ENCODE measurements at regions not wholly inside any gene's neighbourhood (a gene's known extent, or its start where the extent isn't known, plus 50 kb on each side); places are given as distances from the start of the nearest gene placed in this dataset.

GRCh38 chr14:87309557-87309956 lies 683.4 kb downstream of the GALC start:
- TF ChIP-seq, protein P1, sequence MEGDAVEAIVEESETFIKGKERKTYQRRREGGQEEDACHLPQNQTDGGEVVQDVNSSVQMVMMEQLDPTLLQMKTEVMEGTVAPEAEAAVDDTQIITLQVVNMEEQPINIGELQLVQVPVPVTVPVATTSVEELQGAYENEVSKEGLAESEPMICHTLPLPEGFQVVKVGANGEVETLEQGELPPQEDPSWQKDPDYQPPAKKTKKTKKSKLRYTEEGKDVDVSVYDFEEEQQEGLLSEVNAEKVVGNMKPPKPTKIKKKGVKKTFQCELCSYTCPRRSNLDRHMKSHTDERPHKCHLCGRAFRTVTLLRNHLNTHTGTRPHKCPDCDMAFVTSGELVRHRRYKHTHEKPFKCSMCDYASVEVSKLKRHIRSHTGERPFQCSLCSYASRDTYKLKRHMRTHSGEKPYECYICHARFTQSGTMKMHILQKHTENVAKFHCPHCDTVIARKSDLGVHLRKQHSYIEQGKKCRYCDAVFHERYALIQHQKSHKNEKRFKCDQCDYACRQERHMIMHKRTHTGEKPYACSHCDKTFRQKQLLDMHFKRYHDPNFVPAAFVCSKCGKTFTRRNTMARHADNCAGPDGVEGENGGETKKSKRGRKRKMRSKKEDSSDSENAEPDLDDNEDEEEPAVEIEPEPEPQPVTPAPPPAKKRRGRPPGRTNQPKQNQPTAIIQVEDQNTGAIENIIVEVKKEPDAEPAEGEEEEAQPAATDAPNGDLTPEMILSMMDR (IDR thresholded peaks at IDR 0.05; ENCODE audit: insufficient read depth, low read depth, low read length), result no peak
- TF ChIP-seq EZH2 (IDR thresholded peaks at IDR 0.05; ENCODE audit: insufficient read depth, low read length), result no peak
